ENCODE measurements at regions not wholly inside any gene's neighbourhood (a gene's known extent, or its start where the extent isn't known, plus 50 kb on each side); places are given as distances from the start of the nearest gene placed in this dataset.

DNA sequence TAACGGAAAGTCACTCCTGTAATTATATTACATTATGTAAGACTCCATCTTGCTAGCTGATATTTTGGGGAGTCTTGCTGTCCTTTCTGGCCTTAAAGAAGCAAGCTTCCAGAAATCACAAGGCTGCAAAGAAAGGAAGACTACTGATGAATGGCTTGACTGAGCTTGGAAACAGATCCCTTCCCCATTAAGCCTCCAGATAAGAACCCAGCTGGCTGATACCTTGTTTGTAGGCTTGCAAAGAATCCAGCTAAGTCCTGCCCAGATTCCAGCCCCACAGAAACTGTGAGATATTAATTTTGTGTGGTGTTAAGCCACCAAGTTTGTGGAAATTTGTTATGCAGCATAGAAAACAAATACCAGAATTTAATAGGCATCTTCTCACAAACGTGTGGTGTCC lies 49.9 kb upstream of the TMEM106B start:
- no peaks in the 10 kb centered on the region for H3K36me3 ChIP-seq (ENCODE audit: insufficient read depth, low read length)
- H3K4me3 ChIP-seq (ENCODE audit: low read depth, low read length, poor library complexity, severe bottlenecking) = no peak overlapping the region
- H2AFZ ChIP-seq (ENCODE audit: low read length) = no peak overlapping the region
- H3K9me3 ChIP-seq (ENCODE audit: low read length) = no peaks in the 10 kb centered on the region
- no peaks in the 10 kb centered on the region for H3K4me1 ChIP-seq (ENCODE audit: insufficient read depth, low read length, poor library complexity, severe bottlenecking)
- intact Hi-C loops (cut with micrococcal nuclease; ENCODE audit: unreplicated experiment) = no loop called here
- H3K9me2 ChIP-seq (ENCODE audit: insufficient read depth, low read length) = no peaks in the 10 kb centered on the region
- DNase-seq (ENCODE audit: low spot score) = no peak
- H3K27ac ChIP-seq (ENCODE audit: low read depth, low read length, poor library complexity, severe bottlenecking) = no peak overlapping the region
- H3K4me2 ChIP-seq (ENCODE audit: low read length) = no peak overlapping the region
- TF ChIP-seq, protein P1, sequence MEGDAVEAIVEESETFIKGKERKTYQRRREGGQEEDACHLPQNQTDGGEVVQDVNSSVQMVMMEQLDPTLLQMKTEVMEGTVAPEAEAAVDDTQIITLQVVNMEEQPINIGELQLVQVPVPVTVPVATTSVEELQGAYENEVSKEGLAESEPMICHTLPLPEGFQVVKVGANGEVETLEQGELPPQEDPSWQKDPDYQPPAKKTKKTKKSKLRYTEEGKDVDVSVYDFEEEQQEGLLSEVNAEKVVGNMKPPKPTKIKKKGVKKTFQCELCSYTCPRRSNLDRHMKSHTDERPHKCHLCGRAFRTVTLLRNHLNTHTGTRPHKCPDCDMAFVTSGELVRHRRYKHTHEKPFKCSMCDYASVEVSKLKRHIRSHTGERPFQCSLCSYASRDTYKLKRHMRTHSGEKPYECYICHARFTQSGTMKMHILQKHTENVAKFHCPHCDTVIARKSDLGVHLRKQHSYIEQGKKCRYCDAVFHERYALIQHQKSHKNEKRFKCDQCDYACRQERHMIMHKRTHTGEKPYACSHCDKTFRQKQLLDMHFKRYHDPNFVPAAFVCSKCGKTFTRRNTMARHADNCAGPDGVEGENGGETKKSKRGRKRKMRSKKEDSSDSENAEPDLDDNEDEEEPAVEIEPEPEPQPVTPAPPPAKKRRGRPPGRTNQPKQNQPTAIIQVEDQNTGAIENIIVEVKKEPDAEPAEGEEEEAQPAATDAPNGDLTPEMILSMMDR (conservative IDR thresholded peaks at IDR 0.05; ENCODE audit: low read length) = no peak
- TF ChIP-seq EZH2phosphoT487 (IDR thresholded peaks at IDR 0.05; ENCODE audit: borderline replicate concordance, low read depth, low read length) = no peak
- CTCF ChIA-PET (ENCODE audit: unreplicated experiment) = no interaction called here
- no TSS peak for BruUV-seq (replicated peaks)
- POLR2A ChIA-PET = interaction anchor here (0.7 to 1.5 kb wide), 3 partner anchors 8 to 1362 kb away, joined by 3 to 4 read pairs (median 4); no protein-coding TSS in a partner anchor
- no peaks in the 10 kb centered on the region for H3K79me2 ChIP-seq (ENCODE audit: insufficient read depth, low read depth, low read length)
- H4K20me1 ChIP-seq (ENCODE audit: insufficient read depth, low read length) = no peaks in the 10 kb centered on the region

Data from OCI-LY7 (cell line).